SW480 (cell line): ENCODE measurements at regions not wholly inside any gene's neighbourhood (a gene's known extent, or its start where the extent isn't known, plus 50 kb on each side); places are given as distances from the start of the nearest gene placed in this dataset.

Experiments used
- DNase-seq: peaks from one replicate; pipeline ENCODE4 v3.0.0-alpha.2; 2016; ENCODE audit warnings: low spot score

DNA sequence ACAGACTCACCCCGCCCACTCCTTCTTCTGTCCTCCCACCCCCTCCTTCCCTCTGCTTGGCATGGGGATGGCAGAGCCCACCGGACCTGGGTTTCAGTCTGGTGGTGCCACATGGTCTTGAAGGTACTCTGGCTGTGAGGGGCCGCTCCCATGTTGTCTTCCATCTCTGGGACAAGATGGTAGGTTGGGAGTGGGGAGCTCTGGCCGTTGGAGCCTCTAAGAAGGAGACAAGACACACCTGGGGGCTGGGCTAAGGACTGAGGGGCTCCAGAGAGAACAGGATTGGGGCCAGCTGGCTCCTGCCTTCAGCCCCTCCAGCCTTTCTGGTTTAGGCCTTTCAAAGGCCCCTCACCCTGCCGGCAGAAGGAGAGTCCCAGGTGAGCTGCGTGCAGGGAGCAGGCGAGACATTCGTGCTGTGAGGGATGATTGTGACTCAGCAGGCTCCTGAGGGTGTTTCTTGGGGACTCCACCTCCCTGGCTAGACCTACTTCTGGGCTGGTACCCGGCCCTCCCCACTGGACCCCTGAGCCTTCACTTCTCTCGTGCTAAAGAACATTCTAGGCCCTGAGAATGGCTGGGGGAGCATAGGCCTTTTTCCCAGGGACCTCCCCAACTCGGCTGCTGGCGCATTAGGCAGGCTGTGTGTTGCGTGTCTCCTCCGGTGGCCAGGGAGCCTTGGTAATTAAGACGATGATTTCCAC lies 128.2 kb upstream of the HAAO start:
- DNase-seq, result no peak

DNA sequence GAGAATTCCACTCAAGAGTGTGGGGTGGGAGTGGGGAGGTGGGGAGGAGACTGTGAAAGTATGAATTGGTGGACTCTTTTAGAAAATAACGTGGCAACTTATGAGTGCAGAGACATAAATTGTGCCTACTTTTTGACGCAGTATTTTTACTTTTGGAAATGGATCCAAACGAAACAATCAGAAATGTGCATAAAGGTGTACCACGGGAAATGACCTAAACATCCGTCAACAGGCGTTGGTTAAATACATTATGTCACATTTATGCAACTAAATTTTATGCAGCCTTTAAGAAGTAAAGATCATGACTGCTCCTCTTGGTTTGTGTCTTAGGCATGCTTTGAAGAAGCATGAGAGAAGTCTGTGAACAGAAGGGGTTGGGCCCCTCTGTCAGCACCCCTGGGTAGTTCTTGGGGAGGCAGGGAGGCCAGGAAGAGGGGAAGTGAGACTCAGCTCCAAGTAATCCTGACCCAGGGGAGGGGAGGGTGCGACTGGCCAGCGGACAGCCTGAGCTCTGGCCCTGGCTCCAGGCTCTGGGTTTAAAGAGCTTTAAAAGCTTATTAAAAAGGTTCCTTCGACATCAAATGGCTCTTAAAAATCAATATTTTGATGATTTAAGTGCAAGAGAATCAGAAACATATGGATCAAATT lies 126.4 kb upstream of the HAAO start:
- DNase-seq, result no peak

DNA sequence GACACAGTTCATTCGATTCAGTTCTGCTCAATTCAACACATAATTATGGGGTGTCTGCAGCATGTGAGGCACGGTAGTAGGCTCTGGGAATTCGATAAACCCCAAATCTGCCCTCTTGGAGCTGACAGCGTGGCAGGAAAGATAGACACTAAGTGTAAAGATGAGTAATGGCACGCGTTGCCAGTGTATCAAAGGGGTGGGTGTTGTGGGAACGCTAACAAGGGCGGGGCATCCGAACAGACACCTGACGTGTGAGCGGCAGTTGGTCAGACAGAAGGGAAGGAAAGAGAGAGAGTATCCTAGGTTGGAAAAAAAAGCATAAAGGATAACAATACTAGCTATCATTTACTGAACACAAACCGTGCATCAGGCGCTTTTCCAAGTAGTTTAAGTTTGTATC lies 125.7 kb upstream of the HAAO start:
- DNase-seq, result peak; percentile 39

DNA sequence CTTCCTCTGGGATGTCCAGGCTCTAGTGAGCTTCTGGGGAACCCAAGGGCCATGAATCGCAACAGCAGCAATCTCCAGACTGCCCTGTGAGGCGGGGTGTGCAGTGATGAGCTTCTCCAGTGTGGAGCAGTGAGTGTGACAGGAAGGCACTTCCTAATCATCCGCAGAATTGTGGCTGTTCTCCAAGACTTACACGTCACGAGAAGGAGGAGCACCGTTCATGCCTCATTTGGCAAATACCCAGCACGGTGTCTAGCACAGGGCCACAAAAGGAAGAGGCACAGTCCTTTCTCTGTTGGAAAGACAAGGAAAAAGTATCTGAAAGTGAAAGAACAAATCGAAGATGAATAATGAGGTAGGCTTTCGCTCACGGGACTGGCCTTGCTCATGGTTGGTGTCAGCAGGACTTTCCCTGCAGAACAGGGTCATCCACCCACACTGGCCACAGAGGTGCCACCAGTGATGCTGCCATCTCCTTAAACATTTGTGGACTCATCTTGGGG lies 125.1 kb upstream of the HAAO start:
- DNase-seq, result no peak

DNA sequence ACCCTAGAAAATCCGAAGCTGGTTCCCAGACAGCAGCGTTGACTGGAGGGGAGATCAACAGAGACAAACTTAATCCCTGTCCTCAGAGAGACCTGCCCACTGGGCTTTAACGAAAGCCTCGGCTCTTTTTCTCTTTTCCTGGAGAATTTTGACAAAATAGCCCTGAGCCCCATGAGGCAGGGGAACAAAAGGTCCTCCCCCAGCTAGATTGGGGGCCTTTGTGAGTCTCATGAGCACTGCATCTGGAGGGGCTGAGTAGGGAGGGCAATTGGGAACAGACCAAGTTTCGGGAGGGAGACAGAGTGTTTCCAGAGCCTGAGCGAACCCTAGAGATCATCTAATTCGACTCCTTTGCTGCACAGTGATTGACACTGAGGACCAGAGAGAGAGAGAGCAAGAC lies 123.9 kb upstream of the HAAO start:
- DNase-seq, result no peak

DNA sequence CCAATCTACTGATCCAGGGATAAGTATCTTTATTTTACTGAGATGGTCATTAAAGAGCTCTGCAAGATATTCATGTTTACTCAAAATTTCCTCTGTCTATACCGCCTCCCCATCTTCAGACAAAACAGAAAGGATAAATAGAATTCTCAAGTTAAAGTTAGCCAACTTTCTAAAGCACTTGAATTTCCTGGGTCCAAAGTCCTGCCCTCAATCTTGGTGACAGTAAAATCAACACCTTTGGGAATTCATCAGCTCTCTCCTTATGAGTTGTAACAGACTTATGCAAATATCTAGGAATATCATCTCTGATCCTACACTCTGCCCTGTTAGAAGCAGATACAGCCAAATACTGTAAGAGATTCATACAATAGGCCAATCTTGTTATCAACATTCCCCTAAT lies 122.5 kb upstream of the HAAO start:
- no peak for DNase-seq

DNA sequence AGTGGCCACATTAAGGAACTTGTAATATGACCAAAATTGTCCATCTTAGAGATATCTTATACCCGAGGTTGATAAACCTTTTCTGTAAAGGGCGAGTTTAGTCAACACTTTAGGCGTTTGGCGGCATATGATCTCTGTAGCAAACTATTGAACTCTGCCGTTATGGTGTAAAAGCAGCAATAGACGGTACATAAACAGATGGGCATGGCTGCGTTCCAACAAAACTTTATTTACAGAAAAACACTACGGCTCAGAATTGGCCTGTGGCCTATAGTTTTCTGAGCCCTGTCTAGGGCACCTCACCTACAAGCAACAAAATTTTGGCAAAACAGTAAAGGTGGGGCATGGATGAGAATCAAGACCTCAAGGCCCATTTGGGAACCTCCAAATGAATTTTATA lies 121.9 kb upstream of the HAAO start:
- no peak for DNase-seq

DNA sequence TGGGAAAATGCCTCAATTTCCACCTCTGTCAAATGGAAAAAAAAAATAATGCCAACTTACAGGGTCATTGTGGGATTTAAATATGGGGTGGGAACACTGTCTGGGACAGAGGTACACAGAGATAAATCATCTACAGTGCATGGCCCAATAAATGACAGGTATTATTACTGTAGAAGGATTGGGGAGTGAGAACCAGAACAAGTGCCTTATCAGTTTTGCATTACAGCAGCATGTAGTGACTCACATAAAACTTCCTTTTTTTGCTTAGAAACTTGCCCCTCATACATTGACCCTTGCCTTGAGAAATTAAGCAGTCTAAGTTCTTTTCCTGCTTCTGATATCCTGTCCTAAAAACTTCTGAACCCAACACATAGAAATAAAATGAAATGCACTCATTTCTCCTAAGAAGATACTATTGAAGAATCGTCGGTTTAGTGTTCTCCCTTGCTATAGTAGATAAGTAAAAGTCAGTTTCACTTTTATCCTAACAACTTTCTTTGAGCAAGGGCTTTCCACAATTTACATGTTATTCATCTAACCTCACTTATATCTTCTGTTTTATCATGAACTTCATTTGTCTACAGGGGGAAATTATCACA lies 121.0 kb upstream of the HAAO start:
- DNase-seq, result no peak

DNA sequence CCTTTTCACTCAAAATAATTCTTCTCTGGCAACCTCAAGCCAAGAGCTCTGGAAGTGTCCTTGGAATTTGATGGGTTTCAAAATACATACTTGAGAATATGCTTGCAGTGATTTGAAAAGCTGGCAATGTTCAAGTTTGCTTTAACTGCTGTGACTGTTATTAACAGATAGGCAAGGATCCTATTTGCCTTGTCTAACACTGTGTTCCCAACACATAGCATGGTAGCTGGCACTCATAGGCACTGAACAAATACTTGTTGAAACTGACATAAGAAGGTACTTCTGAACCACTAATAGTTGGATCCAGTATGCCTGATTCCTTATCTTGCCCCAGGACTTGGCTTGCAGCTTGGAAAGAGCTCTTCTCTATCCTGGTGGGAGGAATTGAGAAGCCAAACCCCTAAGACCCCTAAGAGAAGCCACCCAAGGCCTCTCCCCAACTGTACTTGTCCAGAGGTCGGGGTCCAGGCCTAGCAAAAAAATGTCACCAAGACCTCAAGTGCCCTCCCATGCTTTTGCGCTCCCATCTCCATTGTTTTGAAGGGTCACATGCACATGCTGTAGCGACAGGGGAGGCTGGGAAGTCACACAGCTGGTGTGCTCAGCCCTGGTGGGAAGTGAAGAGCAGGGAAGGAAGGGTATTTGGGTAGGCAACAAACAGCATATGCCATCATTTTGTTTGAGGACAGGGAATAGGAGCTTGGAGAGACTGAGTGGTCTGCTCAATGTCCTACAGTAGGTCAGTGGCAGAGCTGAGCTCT lies 118.4 kb upstream of the HAAO start:
- no peak for DNase-seq

DNA sequence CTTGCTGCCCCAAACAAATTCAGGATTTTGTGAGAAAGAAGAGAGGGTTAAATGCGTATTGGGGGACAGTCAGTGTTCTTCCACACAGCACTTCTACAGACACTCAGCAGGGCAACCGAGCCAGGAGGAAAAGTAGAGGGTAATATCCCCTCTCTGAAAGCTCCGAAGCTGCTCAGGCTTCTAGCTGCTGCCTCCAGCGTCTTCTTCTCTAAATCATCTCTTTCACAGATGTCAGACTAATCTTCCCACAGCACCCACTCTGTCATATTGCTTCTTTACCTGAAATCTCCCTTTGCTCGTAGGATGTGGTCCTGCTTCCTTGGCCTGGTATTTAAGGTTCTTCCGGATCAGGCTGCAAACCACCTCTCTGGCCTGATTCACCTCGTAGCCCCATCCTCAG lies 117.6 kb upstream of the HAAO start:
- DNase-seq, result no peak

DNA sequence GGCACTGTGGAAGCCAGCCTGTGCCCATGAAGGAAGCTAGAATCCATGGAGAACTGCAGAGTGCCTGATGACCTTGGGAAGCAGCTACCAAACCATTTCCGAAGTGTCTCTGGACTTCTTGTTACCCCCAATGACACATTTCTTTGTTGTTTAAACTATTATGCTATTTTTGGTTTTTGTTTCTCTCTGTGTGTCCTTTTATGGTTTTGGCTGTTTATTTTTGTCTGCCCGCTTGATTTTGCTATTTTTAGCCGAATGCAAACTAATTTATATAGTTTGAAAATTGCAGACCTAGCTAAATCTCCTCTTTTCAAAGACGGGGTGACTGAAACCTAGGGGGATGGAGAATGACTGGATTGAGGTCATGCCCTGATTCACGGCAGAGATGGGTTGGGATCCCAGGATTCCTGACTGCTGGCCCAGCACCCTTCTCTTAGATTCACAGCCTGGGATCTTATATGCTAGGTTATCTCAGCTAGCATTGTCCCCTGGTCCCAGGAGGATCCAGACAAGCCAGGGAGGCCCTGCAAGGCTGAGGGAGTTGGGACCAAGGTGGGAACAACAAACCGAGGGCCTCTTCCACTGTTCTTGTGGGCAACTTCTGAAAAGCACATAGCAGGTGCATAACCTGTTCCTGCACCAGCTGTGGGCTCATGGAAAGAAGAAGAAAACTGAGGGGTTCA lies 116.3 kb upstream of the HAAO start:
- no peak for DNase-seq

DNA sequence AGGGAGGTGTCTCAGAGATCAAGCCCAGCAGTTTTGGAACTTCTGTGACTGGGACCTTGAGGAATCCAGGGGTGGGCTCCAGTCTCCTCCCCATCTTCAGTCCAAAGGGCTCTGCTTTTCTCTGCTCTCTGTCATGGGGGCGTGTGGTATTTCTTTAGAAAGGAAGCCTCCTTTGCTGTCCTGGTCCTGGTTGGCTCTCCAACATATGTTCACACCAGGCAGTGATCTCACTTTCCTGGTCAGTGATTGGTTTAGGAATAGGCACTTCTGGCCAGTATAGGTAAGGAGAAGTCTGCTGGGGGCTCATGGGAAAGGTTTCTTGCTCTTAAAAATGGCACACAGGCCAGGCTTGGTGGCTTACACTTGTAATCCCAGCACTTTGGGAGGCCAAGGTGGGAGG lies 115.5 kb upstream of the HAAO start:
- DNase-seq, result no peak

DNA sequence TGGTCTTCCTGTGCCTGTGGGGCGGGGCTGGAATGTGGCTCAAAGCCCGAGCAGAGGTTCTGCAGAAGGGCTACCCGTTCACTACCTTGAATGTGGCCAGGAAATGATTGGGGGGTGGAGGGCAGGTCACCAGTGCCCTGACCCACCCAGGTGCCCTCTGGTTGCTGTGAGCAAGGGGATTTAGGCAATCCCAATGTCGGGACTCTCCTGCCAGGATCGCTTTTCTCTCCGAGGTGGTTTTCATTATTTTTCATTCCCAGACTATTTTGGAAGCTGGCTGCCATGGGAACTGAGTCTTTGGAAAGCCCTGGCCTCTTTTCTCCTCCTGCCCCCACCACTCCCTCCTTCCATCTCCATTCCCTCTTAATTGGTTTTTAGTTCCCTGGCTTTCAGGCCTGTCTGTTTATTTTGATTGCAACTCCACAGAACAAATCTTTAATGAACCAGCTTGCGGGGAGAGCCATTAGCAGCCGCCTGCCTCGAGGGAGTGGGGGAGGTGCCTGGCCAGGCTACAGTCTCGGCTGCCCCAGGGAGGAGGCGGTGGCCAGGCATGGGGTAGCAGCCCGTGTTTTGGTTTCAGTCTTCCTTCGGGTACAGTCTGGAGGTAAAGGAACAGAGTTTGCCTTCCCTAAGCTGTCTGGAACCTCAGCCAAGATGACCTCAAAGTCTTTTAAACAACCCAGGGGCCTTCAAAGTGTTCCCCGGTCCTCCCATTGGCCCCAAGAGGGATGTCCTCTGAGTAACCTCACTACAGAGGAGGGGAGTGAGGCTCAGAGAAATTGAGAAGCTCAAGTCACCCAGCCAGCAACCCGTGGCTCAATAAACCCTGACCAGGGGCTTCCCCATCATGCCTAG lies 114.4 kb upstream of the HAAO start:
- peak; percentile 40 for DNase-seq

DNA sequence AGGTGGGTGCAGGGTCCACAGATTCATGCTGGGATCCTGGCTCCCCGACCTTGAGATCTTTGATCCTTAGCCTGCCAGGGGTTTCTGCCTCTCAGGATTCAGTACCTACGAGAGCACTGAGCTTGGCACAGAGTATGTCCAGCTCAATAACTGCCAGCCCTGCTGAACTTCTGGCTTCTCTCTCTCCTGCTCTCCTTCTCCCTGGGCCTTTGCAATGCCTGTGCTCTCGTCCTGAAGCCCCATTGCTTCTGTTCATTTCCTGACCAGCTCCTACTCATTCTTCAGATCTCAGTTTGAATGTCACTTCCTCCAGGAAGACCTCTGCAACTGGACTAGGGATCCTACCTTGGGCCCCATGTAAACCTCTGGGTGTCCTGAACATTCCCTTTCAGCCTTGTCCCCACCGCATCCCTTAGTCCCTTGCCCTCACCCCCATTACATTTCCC lies 113.8 kb upstream of the HAAO start:
- DNase-seq, result no peak

DNA sequence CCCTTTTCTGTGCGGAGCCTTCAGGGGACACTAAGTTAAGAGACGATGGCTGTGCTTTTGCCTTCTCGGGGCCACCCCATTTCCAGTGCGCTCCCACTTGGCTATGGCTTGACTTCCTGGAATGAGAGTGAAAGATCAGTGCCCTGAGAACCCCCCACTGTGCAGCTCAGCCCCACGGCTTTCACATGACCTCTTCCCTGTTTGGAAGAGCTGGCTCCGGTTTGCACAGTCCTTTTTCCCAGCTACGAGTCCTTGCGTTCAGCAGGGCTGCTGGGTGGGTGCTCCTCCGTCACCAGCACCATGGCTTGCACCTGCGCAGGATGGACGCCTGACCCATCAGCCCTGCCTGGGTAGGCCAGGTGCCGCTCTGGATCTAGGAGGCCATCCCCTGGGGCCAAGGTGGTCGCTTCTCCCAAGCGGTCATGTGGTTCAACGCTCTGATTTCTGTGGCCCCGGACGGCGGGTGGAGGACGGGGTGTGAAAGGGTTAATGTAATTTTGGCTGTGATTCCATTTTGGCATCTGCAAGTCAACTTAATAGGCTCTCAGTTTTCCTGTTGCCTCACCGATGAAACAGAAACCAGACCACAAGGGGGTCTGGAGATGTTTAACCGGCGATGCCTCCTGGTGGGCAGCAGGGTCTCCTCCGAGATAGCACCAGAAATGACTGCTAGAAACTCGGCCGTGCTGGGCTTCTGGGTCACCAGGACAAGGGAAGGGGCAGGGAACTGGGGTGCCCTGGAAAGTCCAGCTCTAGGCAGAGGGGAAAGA lies 113.1 kb upstream of the HAAO start:
- no peak for DNase-seq

DNA sequence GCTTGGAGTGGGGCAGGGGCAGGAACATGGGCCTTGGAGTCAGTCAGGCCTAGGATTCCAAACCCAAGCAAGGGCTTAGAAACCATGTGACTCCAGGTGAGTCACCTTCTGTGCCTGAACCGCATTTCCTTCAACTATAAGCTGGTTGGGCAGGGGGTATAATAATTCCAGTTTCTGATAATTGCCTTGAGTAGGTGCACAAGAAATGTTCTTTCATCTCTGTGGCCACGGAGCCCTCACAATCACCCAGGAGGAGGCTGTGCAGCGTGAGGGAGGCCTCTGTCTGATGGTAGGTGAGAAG lies 112.1 kb upstream of the HAAO start:
- DNase-seq, result no peak

DNA sequence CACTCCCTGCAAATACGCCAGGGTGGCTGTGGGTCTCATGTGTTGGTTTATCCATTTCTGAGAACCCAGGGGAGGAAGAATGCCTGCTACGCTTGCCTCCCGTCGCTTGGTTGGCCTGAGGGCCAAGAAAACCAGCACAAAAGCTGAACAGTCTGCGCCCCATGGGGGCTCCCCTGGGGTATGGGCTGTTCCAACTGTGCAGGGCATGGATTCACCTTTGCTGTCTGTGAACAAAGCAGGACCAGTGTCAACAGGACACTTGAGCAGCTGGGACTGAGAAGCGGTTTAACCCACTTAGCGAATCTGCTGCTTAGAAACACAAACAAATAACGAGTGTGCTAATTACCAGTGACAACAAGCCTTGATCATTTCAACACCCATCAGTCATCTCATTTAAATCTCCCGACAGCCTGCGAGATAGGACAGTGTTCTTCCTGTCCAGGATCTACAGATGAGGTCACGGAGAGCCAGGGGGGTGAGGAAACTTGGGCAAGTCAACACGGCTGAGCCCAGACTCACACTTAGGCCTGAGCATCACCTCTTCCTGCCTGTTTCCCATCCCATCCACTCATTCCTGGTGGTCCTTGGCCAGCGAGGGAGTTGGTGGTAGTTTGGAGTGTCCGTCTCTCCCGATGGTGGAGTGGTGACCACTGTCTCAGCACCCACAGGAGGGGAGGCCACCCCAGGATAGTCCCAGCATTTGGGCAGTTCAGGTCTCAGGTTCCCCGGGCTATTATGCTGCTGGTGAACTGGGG lies 111.6 kb upstream of the HAAO start:
- no peak for DNase-seq

DNA sequence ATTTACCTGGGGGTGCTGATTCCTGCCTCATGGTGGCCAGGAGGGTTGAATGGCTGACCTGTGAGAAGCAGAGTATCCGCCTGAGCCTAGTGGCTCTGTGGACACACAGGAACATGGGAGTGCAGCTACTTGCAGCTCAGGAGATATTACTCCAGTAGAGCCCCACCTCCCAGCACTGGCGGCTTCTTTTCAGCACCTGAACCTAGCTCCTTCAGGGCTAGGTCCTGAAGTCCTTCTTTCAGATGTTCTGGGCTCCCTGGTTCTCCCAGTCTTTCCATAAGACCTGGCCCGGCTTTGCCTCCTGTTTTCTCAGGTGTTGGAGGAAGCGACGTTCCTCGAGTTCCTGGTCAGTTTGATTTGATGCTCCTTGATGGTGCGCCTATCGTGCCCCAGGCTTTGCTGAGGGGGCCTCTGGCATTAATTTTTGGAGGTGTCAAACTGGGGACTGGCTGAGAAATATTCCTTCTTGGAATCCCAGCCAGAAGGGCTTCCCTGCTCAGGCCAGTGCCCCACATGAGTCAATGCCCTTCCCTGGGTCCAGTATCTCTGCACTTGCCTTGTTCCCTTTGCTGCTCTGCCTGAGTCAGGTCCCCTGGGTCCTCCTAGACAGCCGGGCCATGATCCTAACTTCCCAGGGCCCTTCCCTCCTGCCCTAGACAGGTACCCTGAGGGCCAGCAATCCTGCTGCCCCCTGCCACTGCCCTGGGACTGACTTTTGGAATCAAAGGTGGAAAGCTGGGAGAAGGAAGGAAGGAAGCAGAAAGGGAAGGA lies 110.7 kb upstream of the HAAO start:
- DNase-seq, result no peak

DNA sequence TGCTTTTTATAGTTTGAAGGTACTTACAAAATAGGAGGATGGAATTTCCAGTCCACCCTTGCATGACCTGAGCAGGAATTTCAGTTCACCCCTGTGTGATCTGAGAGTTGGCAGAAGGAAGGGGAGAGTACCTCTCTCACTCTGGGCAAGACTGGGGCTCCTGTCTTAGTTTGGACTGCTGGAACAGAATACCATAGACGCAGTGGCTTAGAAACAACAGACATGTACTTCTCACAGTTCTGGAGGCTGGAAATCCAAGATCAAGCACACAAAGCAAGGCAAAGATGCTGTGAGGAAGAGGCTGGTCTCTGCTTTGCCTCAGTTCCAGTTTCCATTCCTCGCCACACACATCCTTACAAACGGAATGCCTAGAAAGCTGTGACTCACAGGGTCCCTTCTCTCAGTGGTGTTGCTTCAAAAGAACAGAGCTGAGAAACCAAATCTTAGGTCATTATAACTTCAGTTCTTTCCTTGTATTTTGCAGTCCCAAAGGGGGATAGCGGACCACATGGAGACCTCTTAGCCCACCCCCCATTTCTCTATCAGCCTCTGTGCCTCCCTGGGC lies 108.8 kb upstream of the HAAO start:
- no peak for DNase-seq
